ENCODE measurements at regions not wholly inside any gene's neighbourhood (a gene's known extent, or its start where the extent isn't known, plus 50 kb on each side); places are given as distances from the start of the nearest gene placed in this dataset.

DNA sequence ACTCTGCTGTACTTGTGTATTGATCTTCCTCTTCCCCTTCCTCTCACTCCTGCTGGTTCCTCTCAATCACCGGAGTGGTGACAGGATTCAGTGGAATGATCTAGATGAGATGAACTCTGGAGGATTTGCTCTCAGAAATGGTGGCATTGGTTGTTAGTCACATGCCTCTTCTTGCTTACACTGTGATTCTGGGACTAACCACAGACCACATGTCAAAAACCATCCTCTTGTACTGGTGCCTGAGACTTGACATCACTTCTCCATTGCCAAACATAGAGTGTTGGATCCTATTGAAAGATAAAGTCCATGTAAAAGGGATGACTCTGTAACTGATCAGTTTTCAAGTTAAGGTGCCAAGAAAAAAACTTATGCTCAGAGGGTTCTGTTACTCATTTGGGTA is 506.5 kb downstream of the DMAC1 start:
- Histone ChIP-seq H3K27me3 (no peaks in the 10 kb centered on the region), H3K4me3 (no peak overlapping the region), H3K9me3 (ENCODE audit: low read depth) (no peaks in the 10 kb centered on the region), H3K4me1 (ENCODE audit: low read depth) (no peaks in the 10 kb centered on the region), H3K36me3 (no peaks in the 10 kb centered on the region), H3K27ac (no peak overlapping the region)
- TF ChIP-seq, protein P1, sequence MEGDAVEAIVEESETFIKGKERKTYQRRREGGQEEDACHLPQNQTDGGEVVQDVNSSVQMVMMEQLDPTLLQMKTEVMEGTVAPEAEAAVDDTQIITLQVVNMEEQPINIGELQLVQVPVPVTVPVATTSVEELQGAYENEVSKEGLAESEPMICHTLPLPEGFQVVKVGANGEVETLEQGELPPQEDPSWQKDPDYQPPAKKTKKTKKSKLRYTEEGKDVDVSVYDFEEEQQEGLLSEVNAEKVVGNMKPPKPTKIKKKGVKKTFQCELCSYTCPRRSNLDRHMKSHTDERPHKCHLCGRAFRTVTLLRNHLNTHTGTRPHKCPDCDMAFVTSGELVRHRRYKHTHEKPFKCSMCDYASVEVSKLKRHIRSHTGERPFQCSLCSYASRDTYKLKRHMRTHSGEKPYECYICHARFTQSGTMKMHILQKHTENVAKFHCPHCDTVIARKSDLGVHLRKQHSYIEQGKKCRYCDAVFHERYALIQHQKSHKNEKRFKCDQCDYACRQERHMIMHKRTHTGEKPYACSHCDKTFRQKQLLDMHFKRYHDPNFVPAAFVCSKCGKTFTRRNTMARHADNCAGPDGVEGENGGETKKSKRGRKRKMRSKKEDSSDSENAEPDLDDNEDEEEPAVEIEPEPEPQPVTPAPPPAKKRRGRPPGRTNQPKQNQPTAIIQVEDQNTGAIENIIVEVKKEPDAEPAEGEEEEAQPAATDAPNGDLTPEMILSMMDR (IDR thresholded peaks at IDR 0.05; ENCODE audit: low read depth, low read length), result no peak
- DNase-seq (ENCODE audit: low read depth in 1 of 2, low spot score in 1 of 2), result no peak

DNA sequence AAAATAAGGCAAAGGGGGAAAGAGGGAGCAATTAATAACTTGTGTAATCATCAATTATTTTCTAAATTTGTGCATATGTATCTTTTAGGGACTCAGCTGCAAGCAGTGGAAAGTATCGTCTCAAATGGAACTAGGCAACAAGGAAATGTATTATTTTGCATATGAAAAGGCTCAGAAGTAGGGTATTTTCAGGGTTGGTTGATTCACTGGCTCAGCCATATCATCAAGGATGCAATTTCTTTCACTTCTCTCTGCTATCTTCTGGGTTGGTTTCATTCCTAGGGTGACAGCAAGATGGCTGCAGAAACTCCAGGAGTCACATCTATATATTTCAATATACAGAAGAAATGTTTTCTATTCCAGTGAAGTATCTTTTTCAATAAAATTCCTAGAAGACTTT is 509.8 kb downstream of the DMAC1 start:
- H3K4me3 ChIP-seq, result no peak overlapping the region
- H3K4me1 ChIP-seq (ENCODE audit: low read depth), result no peaks in the 10 kb centered on the region
- no peaks in the 10 kb centered on the region for H3K9me3 ChIP-seq (ENCODE audit: low read depth)
- H3K27ac ChIP-seq, result no peak overlapping the region
- no peaks in the 10 kb centered on the region for H3K27me3 ChIP-seq
- TF ChIP-seq, protein P1 (IDR thresholded peaks at IDR 0.05; ENCODE audit: low read depth, low read length), result no peak
- no peak for DNase-seq (ENCODE audit: low read depth in 1 of 2, low spot score in 1 of 2)
- no peaks in the 10 kb centered on the region for H3K36me3 ChIP-seq

DNA sequence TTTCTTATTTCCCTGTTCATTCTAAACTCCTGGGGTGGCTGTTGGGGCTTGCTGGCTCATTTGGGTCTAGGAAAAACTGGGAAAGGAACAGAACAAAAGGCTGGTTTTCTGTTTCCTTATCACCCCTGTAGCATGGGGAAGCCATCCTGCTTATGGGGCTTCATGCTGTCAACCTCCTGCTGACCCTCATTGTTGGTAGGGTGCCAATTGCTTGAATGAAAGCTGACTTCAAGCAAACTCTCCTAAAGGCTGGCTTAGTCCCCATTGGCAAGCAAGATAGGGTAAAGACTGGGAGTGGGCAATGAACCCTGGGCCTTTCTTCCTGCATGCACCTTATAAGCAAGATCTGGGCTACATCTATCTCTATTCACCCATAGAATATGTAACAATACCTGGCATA is 511.6 kb downstream of the DMAC1 start:
- TF ChIP-seq, protein P1 (IDR thresholded peaks at IDR 0.05; ENCODE audit: low read depth, low read length), result no peak

DNA sequence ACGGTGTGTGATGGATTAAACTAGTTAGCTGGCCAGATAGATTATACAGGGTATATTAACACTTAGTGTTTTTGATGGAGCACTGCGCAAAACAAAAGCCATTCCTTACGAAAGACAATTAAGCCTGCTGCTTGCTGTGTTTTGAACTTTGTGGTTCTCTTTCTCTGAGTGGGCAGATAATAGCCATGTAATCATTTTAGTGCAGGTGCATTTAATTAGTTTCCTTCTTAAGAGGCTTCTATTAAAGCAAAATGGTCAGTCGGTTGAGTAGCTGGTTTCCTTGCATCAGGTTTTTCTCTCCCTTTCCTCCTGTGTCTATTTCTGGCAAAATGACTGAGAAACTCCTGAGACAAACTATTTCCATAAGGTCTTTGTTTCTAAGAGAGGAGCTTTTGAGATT is 512.5 kb downstream of the DMAC1 start:
- TF ChIP-seq, protein P1 (IDR thresholded peaks at IDR 0.05; ENCODE audit: low read depth, low read length), result no peak
- Histone ChIP-seq H3K27me3 (no peaks in the 10 kb centered on the region), H3K4me1 (ENCODE audit: low read depth) (no peaks in the 10 kb centered on the region), H3K36me3 (no peaks in the 10 kb centered on the region), H3K4me3 (no peak overlapping the region), H3K27ac (no peak overlapping the region), H3K9me3 (ENCODE audit: low read depth) (no peaks in the 10 kb centered on the region)
- DNase-seq (ENCODE audit: low read depth in 1 of 2, low spot score in 1 of 2), result no peak

More for the DNA sequence above, 511.6 kb downstream of the DMAC1 start:
- H3K4me3 ChIP-seq, result no peak overlapping the region
- no peaks in the 10 kb centered on the region for H3K4me1 ChIP-seq (ENCODE audit: low read depth)
- no peaks in the 10 kb centered on the region for H3K27me3 ChIP-seq
- H3K36me3 ChIP-seq, result no peaks in the 10 kb centered on the region
- H3K9me3 ChIP-seq (ENCODE audit: low read depth), result no peaks in the 10 kb centered on the region
- DNase-seq (ENCODE audit: low read depth in 1 of 2, low spot score in 1 of 2), result no peak
- no peak overlapping the region for H3K27ac ChIP-seq

DNA sequence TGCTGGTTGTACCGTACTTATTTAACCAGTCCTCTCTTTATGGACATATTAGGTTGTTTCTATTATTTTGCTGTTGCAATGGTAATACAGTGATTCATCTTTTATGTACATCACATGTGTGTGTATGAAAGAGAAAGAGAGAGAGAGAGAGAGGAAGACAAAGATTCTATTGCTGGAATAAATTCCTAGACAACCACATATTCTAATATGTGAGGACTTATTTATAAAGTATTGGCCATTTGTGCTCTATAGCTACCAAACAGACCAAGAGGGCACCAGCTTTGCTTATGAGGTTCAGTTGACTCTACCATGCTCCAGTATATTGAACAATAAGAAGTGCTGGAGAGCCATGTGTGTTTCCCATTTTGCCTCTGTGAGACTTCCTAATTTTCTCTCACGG is 513.5 kb downstream of the DMAC1 start:
- H3K27ac ChIP-seq, result no peak overlapping the region
- DNase-seq (ENCODE audit: low read depth in 1 of 2, low spot score in 1 of 2), result no peak
- no peaks in the 10 kb centered on the region for H3K4me1 ChIP-seq (ENCODE audit: low read depth)
- TF ChIP-seq, protein P1 (IDR thresholded peaks at IDR 0.05; ENCODE audit: low read depth, low read length), result no peak
- no peak overlapping the region for H3K4me3 ChIP-seq
- H3K9me3 ChIP-seq (ENCODE audit: low read depth), result no peaks in the 10 kb centered on the region
- no peaks in the 10 kb centered on the region for H3K27me3 ChIP-seq
- no peaks in the 10 kb centered on the region for H3K36me3 ChIP-seq

DNA sequence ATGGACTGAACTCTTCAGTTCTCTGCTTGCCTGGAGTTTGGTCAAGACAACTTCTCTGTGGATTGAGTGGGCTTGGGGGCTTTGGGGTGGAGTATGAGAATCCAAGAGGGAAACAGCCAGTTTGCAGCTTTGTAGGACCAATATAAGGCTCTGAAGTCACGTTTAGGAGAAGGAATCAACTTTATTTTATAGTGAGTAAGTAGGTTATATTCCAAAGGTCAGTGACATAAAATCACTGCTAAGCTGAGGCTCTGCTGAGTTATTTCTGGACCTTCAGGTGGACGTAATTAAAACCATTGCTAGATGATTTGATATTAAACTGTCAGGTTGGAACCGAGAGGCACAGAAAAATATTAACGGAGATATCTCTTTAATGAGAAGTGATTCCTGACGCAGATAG is 514.4 kb downstream of the DMAC1 start:
- no peak for DNase-seq (ENCODE audit: low read depth in 1 of 2, low spot score in 1 of 2)
- Histone ChIP-seq H3K27me3 (no peaks in the 10 kb centered on the region), H3K4me3 (no peak overlapping the region), H3K36me3 (no peaks in the 10 kb centered on the region), H3K9me3 (ENCODE audit: low read depth) (no peaks in the 10 kb centered on the region), H3K4me1 (ENCODE audit: low read depth) (no peaks in the 10 kb centered on the region), H3K27ac (no peak overlapping the region)
- TF ChIP-seq, protein P1 (IDR thresholded peaks at IDR 0.05; ENCODE audit: low read depth, low read length), result no peak
